Right lobe of liver (tissue), 6 donors: ENCODE measurements at regions not wholly inside any gene's neighbourhood (a gene's known extent, or its start where the extent isn't known, plus 50 kb on each side); places are given as distances from the start of the nearest gene placed in this dataset.

Source experiments
- ATAC-seq, 4 donors: fragments of 200-7000 bp; cut with Tn5 transposase; one replicate each; pipeline ENCODE4 v1.9.1; 2020; ENCODE audit warnings: mild to moderate bottlenecking in 4 of 4, moderate library complexity in 4 of 4
- DNase-seq, 3 donors: peaks; one replicate each; pipeline ENCODE4 v3.0.0-alpha.2; 2020
- H3K27ac ChIP-seq, 3 donors: fragments of 200-600 bp; one replicate each; pipeline ENCODE4 v1.8.0; 2022
- H3K27me3 ChIP-seq, 2 donors: fragments of 200-600 bp; one replicate each; pipeline ENCODE4 v1.8.0; 2022
- H3K36me3 ChIP-seq, 4 donors: fragments of 200-600 bp; sonication (generic) in 1 of 4; one replicate each; pipeline versions ENCODE4 v1.5.1 to v1.8.0; 2017 to 2022; ENCODE audit warnings: control low read depth in 1 of 4
- H3K4me1 ChIP-seq, 4 donors: fragments of 200-600 bp; sonication (generic) in 1 of 4; one replicate each; pipeline versions ENCODE4 v1.5.1 to v1.8.0; 2017 to 2022; ENCODE audit warnings: control low read depth in 1 of 4
- H3K4me3 ChIP-seq, 3 donors: fragments of 200-600 bp; one replicate each; pipeline ENCODE4 v1.8.0; 2022
- H3K9me3 ChIP-seq, 4 donors: fragments of 200-600 bp; sonication (generic) in 1 of 4; one replicate each; pipeline versions ENCODE4 v1.5.1 to v1.8.0; 2017 to 2022; ENCODE audit warnings: control low read depth in 1 of 4
- CTCF ChIP-seq, 4 donors: fragments of 200-600 bp in 3 of 4; fragments of 450-650 bp in 1 of 4; IDR thresholded peaks; one replicate each; pipeline versions ENCODE4 v1.5.1 to v1.8.0; 2016 to 2022; ENCODE audit warnings: antibody characterized with exemption in 4 of 4, mild to moderate bottlenecking in 2 of 4
- POLR2A ChIP-seq: fragments of 450-650 bp; IDR thresholded peaks from one replicate; pipeline ENCODE4 v1.6.1; 2017; ENCODE audit warnings: antibody characterized with exemption, mild to moderate bottlenecking
- WGBS: methylation state at CpG from one replicate; pipeline ENCODE4 v1.1.6; 2018; ENCODE audit warnings: low coverage, low lambda C conversion rate; ENCODE audit not compliant: insufficient coverage; ENCODE audit errors: missing lambda C conversion rate; 5-methylcytosine and 5-hydroxymethylcytosine counted together
- intact Hi-C, 2 donors: fragments of 100-400 bp; cut with DNase I; formaldehyde crosslinking; loops; one replicate each; pipeline versions ENCODE4 v1.11.2 to v1.14.1; 2022
- donor health status: DM: no; HTN: yes; CAD: no.
- donor health status: DM: no; HTN: no; CAD: no.
- donor health status: DM: no; HTN: no; CAD: no.
- donor health status: DM: no; HTN: yes; CAD: no.
- donor health status: DM: no; HTN: yes; CAD: no.

- Histone ChIP-seq H3K9me3 (no peaks in the 10 kb centered on the region), H3K27ac (no peak overlapping the region), H3K36me3 (no peaks in the 10 kb centered on the region), H3K27me3 (no peaks in the 10 kb centered on the region), H3K4me3 (no peak overlapping the region), H3K4me1 (no peaks in the 10 kb centered on the region)
- no peak for ATAC-seq
- DNase-seq: no peak
- intact Hi-C loops: no loop called here
- TF ChIP-seq POLR2A (no peak), CTCF (IDR thresholded peaks at IDR 0.05) (no peak)
- 60% methylated on average over 1 of the region's 1 CpG for WGBS
Observed at GRCh38 chr22:49499433-49500075, 328.1 kb downstream of the BRD1 start.

GRCh38 chr22:49497266-49497665 is 330.4 kb downstream of the BRD1 start:
- Histone ChIP-seq H3K36me3 (no peaks in the 10 kb centered on the region), H3K4me3 (no peak overlapping the region), H3K27ac (no peak overlapping the region), H3K4me1 (no peaks in the 10 kb centered on the region), H3K9me3 (no peaks in the 10 kb centered on the region), H3K27me3 (no peaks in the 10 kb centered on the region)
- TF ChIP-seq POLR2A: no peak
- no peak for TF ChIP-seq CTCF (IDR thresholded peaks at IDR 0.05)
- 47% methylated on average over 2 of the region's 2 CpGs for WGBS
- intact Hi-C loops: no loop called here
- no peak for DNase-seq
- ATAC-seq: no peak

- Histone ChIP-seq H3K36me3 (no peaks in the 10 kb centered on the region), H3K4me3 (no peak overlapping the region), H3K4me1 (no peaks in the 10 kb centered on the region), H3K9me3 (no peaks in the 10 kb centered on the region), H3K27me3 (no peaks in the 10 kb centered on the region), H3K27ac (no peak overlapping the region)
- WGBS: 88% methylated on average over 5 of the region's 12 CpGs
- TF ChIP-seq CTCF (IDR thresholded peaks at IDR 0.05) (no peak), POLR2A (no peak)
- no peak for DNase-seq
- intact Hi-C loops: no loop called here
- no peak for ATAC-seq
Observed at GRCh38 chr22:49494555-49494954, 333.1 kb downstream of the BRD1 start.

- H3K27me3 ChIP-seq: no peaks in the 10 kb centered on the region
- intact Hi-C loops: no loop called here
- H3K9me3 ChIP-seq: no peaks in the 10 kb centered on the region
- H3K27ac ChIP-seq: no peak overlapping the region
- no peak overlapping the region for H3K4me3 ChIP-seq
- WGBS: 69% methylated on average over 12 of the region's 12 CpGs
- H3K4me1 ChIP-seq: no peaks in the 10 kb centered on the region
- no peak for ATAC-seq
- no peaks in the 10 kb centered on the region for H3K36me3 ChIP-seq
- no peak for DNase-seq
- TF ChIP-seq POLR2A: no peak
- TF ChIP-seq CTCF (IDR thresholded peaks at IDR 0.05): no peak
Observed at GRCh38 chr22:49492741-49493251, 334.9 kb downstream of the BRD1 start.

GRCh38 chr22:49492308-49492707 is 335.4 kb downstream of the BRD1 start:
- Histone ChIP-seq H3K4me3 (no peak overlapping the region), H3K4me1 (no peaks in the 10 kb centered on the region), H3K9me3 (no peaks in the 10 kb centered on the region), H3K27ac (no peak overlapping the region), H3K36me3 (no peaks in the 10 kb centered on the region), H3K27me3 (no peaks in the 10 kb centered on the region)
- no peak for DNase-seq
- intact Hi-C loops: no loop called here
- no peak for ATAC-seq
- 63% methylated on average over 9 of the region's 17 CpGs for WGBS
- TF ChIP-seq CTCF (IDR thresholded peaks at IDR 0.05) (no peak), POLR2A (no peak)
